Right cardiac atrium (tissue), 5 donors: ENCODE measurements at regions not wholly inside any gene's neighbourhood (a gene's known extent, or its start where the extent isn't known, plus 50 kb on each side); places are given as distances from the start of the nearest gene placed in this dataset.

Source experiments
- ATAC-seq, 2 donors: fragments of 200-7000 bp; cut with Tn5 transposase; one replicate each; pipeline versions ENCODE4 v1.8.0 to v1.9.1; 2020; ENCODE audit warnings: moderate library complexity in 2 of 2, mild to moderate bottlenecking in 1 of 2
- DNase-seq, 3 donors: peaks; one replicate each; pipeline ENCODE4 v3.0.0-alpha.2; 2020
- H3K27ac ChIP-seq: one replicate; pipeline ENCODE4 v1.5.1; 2013; ENCODE audit warnings: mild to moderate bottlenecking, low read length, control low read depth, moderate library complexity
- H3K27me3 ChIP-seq: one replicate; pipeline ENCODE4 v1.6.1; 2013; ENCODE audit not compliant: control insufficient read depth, insufficient read depth
- H3K4me1 ChIP-seq: one replicate; pipeline ENCODE4 v1.6.1; 2013; ENCODE audit warnings: low read length; ENCODE audit not compliant: control insufficient read depth, insufficient read depth
- H3K4me3 ChIP-seq: one replicate; pipeline ENCODE4 v1.5.1; 2013; ENCODE audit warnings: low read length, control low read depth
- H3K9me3 ChIP-seq: one replicate; pipeline ENCODE4 v1.6.1; 2013; ENCODE audit warnings: low read length; ENCODE audit not compliant: control insufficient read depth
- WGBS: extraction: QIAGEN DNeasy Blood & Tissue Kit; methylation state at CpG from one replicate; pipeline ENCODE4 v1.1.7; 2013; 5-methylcytosine and 5-hydroxymethylcytosine counted together
- intact Hi-C, 4 donors: fragments of 100-400 bp; cut with DNase I; formaldehyde crosslinking; loops; one replicate each; pipeline versions ENCODE4 v1.11.0 to v1.14.0; 2022 to 2023
- donor health status: healthy with polysubstance abuse.
- donor health status: DM: no; HTN: yes; CAD: no.
- donor health status: DM: no; HTN: no; CAD: no.
- donor health status: DM: no; HTN: yes; CAD: no; lungs with severe emphysema.
- donor health status: DM: yes; HTN: yes; CAD: no.

DNA sequence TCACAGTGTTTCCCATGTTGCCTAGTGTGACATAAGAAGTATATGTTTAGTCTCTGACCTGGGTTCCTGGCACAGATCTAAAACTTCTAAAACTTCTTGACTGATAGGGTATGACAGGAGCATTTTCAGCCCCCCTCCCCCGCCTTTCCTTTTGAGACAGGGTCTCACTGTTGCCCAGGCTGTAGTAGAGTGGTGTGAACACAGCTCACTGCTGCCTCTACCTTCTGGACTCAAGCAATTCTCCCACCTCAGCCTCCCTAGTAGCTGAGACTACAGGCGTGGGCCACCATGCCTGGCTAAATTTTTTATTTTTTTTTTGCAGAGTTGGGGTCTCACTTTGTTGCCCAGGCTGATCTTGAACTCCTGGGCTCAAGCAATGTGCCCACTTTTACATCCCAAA is 421.1 kb upstream of the RGS6 start:
- DNase-seq (no peak), ATAC-seq (no peak)
- Histone ChIP-seq H3K27me3 (no peaks in the 10 kb centered on the region), H3K4me3 (no peak overlapping the region), H3K4me1 (no peaks in the 10 kb centered on the region), H3K27ac (no peak overlapping the region), H3K9me3 (no peaks in the 10 kb centered on the region)
- intact Hi-C loops = no loop called here
- 96% methylated on average over 2 of the region's 2 CpGs for WGBS

DNA sequence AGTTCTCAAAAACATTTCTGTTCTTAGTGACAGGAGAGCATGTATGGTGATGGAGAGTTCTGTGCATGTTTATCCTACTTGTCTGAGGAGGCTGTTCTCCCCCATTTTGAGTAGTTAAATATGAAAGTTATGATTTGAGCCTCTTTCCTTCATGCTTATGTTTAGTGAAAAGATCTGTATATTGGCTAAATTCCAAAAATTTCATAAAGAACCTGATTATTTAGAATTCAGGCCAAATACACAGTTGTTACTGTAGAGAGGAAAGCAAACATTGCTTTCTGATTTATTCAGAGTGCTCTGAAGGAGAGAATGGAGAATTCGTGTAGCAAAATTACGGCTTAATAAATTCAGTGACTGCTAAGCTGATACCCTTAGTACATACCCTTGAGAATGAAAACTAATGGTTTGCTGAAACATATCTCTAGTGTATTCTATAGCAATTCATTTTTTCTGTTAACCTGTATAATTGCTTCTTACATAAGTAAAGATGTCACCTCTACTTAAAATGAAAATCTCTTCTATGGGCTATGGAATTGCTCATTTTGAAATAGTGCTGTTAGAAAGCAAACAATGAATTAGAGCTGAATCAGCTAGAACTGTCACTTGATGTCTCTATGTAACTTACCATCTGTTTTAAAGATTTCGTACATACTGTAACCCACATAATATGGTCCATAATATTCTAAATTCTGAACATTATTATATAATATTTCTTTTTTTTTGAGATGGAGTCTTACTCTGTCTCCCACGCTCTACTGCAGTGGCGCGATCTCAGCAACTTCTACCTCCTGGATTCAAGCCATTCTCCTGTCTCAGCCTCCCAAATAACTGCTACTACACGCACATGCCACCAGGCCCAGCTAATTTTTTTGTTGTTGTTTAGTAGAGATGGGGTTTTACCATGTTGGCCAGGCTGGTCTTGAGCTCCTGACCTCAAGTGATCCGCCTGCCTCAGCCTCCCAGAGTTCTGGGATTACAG is 417.0 kb upstream of the RGS6 start:
- DNase-seq = no peak

DNA sequence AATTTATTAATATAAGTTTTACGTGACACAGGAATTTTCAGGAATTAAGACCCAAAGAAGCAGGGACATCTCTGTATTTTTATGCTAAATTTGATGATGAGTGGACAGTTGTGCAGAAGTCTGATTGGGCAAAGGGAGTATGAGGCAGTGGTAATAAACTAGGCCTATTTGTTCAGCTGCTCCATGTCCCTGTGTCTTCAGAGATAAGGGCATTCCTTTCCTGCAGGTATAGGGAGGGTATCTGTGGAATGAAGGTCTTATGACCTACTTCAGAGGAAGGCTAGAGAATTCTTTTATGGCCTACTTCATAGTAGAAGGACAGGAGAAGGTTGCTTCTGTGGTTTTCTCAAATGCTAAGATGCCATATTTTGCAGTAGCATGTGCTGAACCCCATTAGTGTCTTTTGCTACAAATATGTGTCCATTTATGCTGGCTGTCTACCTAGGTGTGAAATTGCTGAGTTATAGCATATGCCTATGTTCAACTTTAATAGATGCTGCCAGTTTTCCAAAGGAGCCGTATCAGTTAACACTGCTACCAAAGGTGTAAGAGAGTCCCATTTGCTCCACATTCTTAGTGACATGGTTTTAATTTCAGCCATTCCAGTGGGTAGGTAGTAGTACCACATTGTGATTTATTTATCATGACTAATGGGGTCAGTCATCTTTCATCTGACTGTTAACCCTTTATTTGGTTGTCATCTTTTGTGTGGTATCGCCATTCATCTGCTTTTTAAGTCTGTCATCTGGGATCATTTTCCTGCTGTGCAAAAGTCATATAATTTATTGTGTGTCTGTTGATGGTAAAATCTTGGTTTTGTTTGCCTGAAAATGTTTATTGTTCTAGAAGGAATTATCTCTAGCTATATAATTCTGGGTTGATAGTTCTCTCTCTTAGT is 410.7 kb upstream of the RGS6 start:
- Histone ChIP-seq H3K27ac (no peak overlapping the region), H3K4me3 (no peak overlapping the region), H3K4me1 (no peaks in the 10 kb centered on the region), H3K27me3 (no peaks in the 10 kb centered on the region), H3K9me3 (no peaks in the 10 kb centered on the region)
- DNase-seq (no peak), ATAC-seq (no peak)
- intact Hi-C loops = no loop called here
- 96% methylated on average over 3 of the region's 3 CpGs for WGBS

More for the DNA sequence above, 417.0 kb upstream of the RGS6 start:
- Histone ChIP-seq H3K27ac (no peak overlapping the region), H3K27me3 (no peaks in the 10 kb centered on the region), H3K4me1 (no peaks in the 10 kb centered on the region), H3K9me3 (no peaks in the 10 kb centered on the region), H3K4me3 (no peak overlapping the region)
- no peak for ATAC-seq
- intact Hi-C loops = no loop called here
- WGBS = 91% methylated on average over 8 of the region's 8 CpGs

DNA sequence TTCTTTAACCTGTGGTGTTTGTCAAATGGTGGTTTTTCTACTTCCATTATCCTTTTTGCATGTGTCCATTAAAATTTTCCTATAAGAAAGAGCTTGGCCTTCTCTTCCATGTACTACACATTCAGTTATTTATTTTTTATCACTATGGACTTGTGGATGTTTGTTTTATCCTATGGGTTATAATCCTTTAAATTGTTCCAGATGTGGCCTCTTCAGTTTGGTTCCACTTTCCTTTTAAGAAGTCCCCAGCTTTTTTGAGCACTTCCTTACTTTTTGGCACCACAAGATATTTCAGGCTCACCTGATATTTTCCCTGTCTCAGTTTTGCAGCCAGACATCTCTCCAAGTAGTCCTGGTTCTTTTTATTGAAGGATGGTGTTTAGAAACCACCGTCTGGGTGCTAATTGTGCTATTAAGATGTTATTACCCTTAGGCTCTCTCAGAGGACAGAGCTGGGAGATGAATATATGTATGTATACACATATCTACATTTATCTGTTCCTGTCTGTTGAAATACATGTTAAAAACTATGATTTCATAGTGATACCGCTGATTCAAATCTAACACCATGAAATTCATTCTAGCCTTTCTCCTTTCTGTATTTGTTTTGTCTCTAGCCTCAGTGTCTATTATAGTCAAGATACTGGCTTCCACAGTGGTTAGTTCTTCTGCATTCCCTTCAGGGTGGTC is 408.5 kb upstream of the RGS6 start:
- Histone ChIP-seq H3K4me1 (no peaks in the 10 kb centered on the region), H3K27ac (no peak overlapping the region), H3K4me3 (no peak overlapping the region), H3K9me3 (no peaks in the 10 kb centered on the region), H3K27me3 (no peaks in the 10 kb centered on the region)
- no peak for DNase-seq
- intact Hi-C loops = no loop called here
- whole genome bisulfite sequencing = 83% methylated on average over 2 of the region's 2 CpGs
- ATAC-seq = no peak

DNA sequence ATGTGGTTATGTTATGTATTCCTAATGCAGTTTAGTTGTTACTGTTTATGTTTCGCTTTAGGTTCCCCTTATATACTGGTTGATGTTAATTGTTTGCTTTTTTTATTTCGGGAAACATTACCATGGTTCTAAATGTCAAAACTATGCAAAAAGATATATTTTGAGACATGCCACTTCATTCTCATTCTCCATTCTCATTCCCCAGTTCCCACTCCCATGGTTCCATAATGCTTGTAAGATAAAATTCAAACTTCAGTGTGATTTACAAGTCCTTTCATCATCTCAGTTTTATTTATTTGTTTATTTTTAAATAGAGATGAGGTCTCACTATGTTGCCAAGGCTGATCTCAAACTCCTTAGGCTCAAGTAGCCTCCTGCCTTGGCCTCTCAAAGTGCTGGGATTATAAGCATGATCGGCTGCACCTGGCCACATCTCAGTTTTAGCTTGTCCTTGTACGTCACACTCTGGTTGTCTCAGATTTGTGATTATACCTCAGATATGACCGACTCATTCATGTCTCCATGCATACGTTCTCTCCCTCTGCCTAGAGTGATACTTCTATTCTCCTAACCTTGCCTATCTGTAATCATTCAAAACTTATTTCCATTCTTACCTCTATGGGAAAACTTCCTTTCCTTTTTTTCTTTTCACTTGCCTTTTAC is 407.8 kb upstream of the RGS6 start:
- WGBS = 94% methylated on average over 6 of the region's 6 CpGs
- intact Hi-C loops = no loop called here
- no peak overlapping the region for H3K27ac ChIP-seq
- H3K27me3 ChIP-seq = no peaks in the 10 kb centered on the region
- no peaks in the 10 kb centered on the region for H3K9me3 ChIP-seq
- no peak overlapping the region for H3K4me3 ChIP-seq
- H3K4me1 ChIP-seq = no peaks in the 10 kb centered on the region
- DNase-seq (no peak), ATAC-seq (no peak)

DNA sequence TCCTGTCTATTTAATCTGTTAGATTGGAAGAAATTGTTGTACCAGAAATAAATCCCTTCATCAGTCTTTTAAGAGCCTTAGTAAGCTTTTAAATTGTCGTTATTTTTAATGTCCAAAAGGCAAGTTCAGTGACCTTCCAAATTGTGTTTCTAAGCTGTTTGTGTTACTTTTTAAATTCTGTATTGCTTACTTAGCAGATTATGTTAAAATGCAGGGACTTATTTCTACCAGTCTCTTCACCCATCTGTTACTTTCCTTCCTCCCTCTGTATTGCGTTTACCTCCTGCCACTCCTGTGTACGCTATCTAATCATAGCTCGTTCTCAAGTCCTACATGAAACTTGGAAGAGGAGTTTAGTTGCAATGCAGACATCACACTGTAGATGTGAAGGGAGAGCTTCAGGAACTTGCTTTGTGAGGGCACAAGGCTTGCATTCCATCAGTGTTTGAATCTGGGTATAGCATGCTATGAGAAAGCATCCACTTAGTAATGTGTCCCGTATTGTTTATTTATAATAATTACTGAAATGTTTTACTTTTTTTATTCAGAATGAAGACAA is 406.5 kb upstream of the RGS6 start:
- DNase-seq = no peak
- Histone ChIP-seq H3K27me3 (no peaks in the 10 kb centered on the region), H3K4me3 (no peak overlapping the region), H3K4me1 (peaks cover 5% of the 10 kb centered on the region), H3K27ac (no peak overlapping the region), H3K9me3 (no peaks in the 10 kb centered on the region)
- intact Hi-C loops = no loop called here
- 84% methylated on average over 5 of the region's 5 CpGs for WGBS
- ATAC-seq = no peak

DNA sequence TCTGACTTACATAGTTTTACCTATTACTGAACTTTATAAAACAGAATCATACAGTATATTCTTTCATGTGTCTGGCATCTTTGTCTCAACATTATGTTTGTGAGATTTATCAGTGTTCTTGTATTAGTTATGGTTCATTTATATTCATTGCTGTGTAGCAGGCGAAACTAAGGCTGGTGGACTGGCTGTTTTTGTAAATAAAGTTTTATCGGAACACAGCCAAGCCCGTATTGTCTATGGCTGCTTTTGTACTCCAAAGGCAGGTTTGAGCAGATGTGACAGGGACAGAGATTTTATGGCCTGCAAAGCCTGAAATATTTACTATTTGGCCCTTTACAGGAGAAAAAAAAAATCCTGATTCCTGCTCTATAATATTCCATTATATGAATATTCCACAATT is 405.8 kb upstream of the RGS6 start:
- no peak overlapping the region for H3K4me3 ChIP-seq
- intact Hi-C loops = no loop called here
- H3K9me3 ChIP-seq = no peaks in the 10 kb centered on the region
- H3K27me3 ChIP-seq = no peaks in the 10 kb centered on the region
- WGBS = 100% methylated on average over 3 of the region's 3 CpGs
- H3K27ac ChIP-seq = no peak overlapping the region
- peaks cover 5% of the 10 kb centered on the region for H3K4me1 ChIP-seq
- ATAC-seq = no peak
- no peak for DNase-seq

DNA sequence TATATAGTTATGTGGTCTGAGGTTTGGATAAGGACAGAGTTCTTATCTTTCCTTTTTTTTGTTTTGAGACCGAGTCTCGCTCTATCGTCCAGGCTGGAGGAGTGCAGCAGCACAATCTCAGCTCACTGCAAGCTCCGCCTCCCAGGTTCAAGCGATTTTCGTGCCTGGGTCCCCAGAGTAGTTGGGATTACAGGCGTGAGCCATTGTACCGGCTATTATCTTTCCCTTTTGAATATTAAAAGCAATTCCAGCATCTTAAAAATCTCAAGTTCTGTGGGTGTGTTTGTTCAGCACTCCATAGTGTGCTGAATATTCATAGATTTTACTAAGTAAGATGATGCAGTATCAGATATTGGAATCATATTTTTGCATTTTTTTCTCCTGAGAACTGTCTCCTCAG is 404.4 kb upstream of the RGS6 start:
- H3K27me3 ChIP-seq = no peaks in the 10 kb centered on the region
- 46% methylated on average over 8 of the region's 8 CpGs for WGBS
- intact Hi-C loops = no loop called here
- H3K4me3 ChIP-seq = no peak overlapping the region
- DNase-seq (no peak), ATAC-seq (no peak)
- H3K4me1 ChIP-seq = peaks cover 5% of the 10 kb centered on the region
- H3K9me3 ChIP-seq = no peaks in the 10 kb centered on the region
- H3K27ac ChIP-seq = no peak overlapping the region

DNA sequence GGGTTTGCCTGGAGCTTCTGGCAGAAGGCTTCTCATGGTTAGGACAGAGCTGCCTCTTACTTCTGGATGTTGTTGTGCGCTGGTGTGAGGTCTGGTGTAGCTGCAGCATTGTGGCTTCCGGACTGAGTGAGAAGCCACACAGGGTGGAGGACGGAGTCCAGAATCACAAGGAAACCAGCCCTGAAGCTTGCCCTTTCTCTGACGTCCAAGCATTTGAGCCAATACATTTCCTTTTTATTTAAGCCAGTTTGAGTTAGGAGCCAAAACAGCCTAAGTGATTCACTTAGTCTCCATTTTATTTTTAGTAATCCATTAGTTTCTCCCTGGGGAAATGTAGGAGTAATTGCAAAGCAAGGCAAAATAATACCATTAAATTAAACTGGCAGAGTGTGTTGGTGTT is 402.4 kb upstream of the RGS6 start:
- H3K4me1 ChIP-seq = peaks cover 5% of the 10 kb centered on the region
- H3K27ac ChIP-seq = peak overlapping the region; percentile 42
- WGBS = 39% methylated on average over 4 of the region's 4 CpGs
- H3K4me3 ChIP-seq = no peak overlapping the region
- DNase-seq (peak; percentile 47 to 76 (median 54)), ATAC-seq (peak; percentile 95 to 98)
- H3K27me3 ChIP-seq = no peaks in the 10 kb centered on the region
- intact Hi-C loops = no loop called here
- H3K9me3 ChIP-seq = no peaks in the 10 kb centered on the region

DNA sequence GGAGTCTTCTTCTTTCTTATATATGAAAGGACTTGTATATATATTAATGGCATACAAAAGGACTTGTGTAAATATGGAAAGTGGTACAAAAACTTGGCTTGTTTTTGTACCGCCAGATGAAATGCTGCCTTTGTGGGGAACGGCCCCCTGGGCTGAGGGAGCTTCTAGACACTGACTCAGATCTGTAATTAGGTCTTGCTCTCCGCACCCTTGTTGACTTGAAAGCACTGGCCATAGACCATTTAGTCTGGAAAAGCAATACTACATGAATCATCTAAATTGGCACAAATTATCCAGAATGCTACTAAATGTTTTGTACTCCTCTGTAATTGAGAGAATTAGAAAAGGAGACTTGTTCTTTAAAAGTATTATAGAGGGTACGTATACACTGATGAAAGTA is 399.9 kb upstream of the RGS6 start:
- DNase-seq (peak in 2 of 3 donors; percentile 27 to 58), ATAC-seq (peak in 1 of 2 donors; percentile 51)
- no peak overlapping the region for H3K4me3 ChIP-seq
- H3K27ac ChIP-seq = no peak overlapping the region
- H3K4me1 ChIP-seq = peaks cover 5% of the 10 kb centered on the region
- WGBS = 74% methylated on average over 4 of the region's 4 CpGs
- intact Hi-C loops = no loop called here
- H3K9me3 ChIP-seq = no peaks in the 10 kb centered on the region
- no peaks in the 10 kb centered on the region for H3K27me3 ChIP-seq
